Type B pancreatic cell (in vitro differentiated cells): ENCODE measurements at regions not wholly inside any gene's neighbourhood (a gene's known extent, or its start where the extent isn't known, plus 50 kb on each side); places are given as distances from the start of the nearest gene placed in this dataset.

ENCODE experiments used
- DNase-seq: peaks from one replicate; pipeline ENCODE4 v3.0.0; 2021; ENCODE audit warnings: mixed read lengths; ENCODE audit not compliant: unreplicated experiment; ENCODE audit errors: extremely low spot score
- H3K27ac Mint-ChIP-seq: 2 replicates; pipeline ENCODE4 v1.8.0; 2021; ENCODE audit warnings: mild to moderate bottlenecking, mixed read lengths
- H3K27me3 Mint-ChIP-seq: 2 replicates; pipeline ENCODE4 v1.8.0; 2021; ENCODE audit warnings: mixed read lengths
- H3K36me3 Mint-ChIP-seq: 2 replicates; pipeline ENCODE4 v1.8.0; 2021; ENCODE audit warnings: mixed read lengths
- H3K4me1 Mint-ChIP-seq: one replicate; pipeline ENCODE4 v1.8.0; 2021; ENCODE audit warnings: mixed read lengths; ENCODE audit not compliant: unreplicated experiment
- H3K4me3 Mint-ChIP-seq: 2 replicates; pipeline ENCODE4 v1.8.0; 2021; ENCODE audit warnings: mild to moderate bottlenecking, mixed read lengths
- H3K9me3 Mint-ChIP-seq: 2 replicates; pipeline ENCODE4 v1.8.0; 2021; ENCODE audit warnings: mixed read lengths
- CTCF ChIP-seq: fragments of 200-600 bp; sonication (generic); conservative IDR thresholded peaks from 2 replicates; pipeline ENCODE4 v1.5.0; 2021; ENCODE audit warnings: antibody characterized with exemption, mild to moderate bottlenecking

- H3K27ac Mint-ChIP-seq, result no peak overlapping the region
- no peaks in the 10 kb centered on the region for H3K27me3 Mint-ChIP-seq
- H3K9me3 Mint-ChIP-seq, result peaks cover 17% of the 10 kb centered on the region
- H3K4me3 Mint-ChIP-seq, result no peak overlapping the region
- H3K36me3 Mint-ChIP-seq, result peaks cover 3% of the 10 kb centered on the region
- peaks cover 12% of the 10 kb centered on the region for H3K4me1 Mint-ChIP-seq
- TF ChIP-seq CTCF, result no peak
- no peak for DNase-seq
Measured at GRCh38 chr5:54671681-54672080, 154.1 kb downstream of the SNX18 start.

- Mint-ChIP-seq H3K36me3 (peaks cover 3% of the 10 kb centered on the region), H3K9me3 (peaks cover 18% of the 10 kb centered on the region), H3K4me3 (no peak overlapping the region), H3K27me3 (no peaks in the 10 kb centered on the region), H3K4me1 (peaks cover 12% of the 10 kb centered on the region), H3K27ac (peak overlapping the region; percentile 9)
- DNase-seq, result no peak
- TF ChIP-seq CTCF, result no peak
Measured at GRCh38 chr5:54671111-54671531, 153.6 kb downstream of the SNX18 start.

- Mint-ChIP-seq H3K4me3 (no peak overlapping the region), H3K27ac (no peak overlapping the region), H3K4me1 (peaks cover 12% of the 10 kb centered on the region), H3K9me3 (peaks cover 18% of the 10 kb centered on the region), H3K36me3 (peaks cover 3% of the 10 kb centered on the region), H3K27me3 (no peaks in the 10 kb centered on the region)
- DNase-seq, result no peak
- TF ChIP-seq CTCF, result no peak
Measured at GRCh38 chr5:54670281-54670680, 152.7 kb downstream of the SNX18 start.

GRCh38 chr5:54669845-54670244, 152.3 kb downstream of the SNX18 start:
- no peak for DNase-seq
- Mint-ChIP-seq H3K4me1 (peaks cover 12% of the 10 kb centered on the region), H3K27ac (no peak overlapping the region), H3K27me3 (no peaks in the 10 kb centered on the region), H3K9me3 (peaks cover 18% of the 10 kb centered on the region), H3K4me3 (no peak overlapping the region), H3K36me3 (peaks cover 3% of the 10 kb centered on the region)
- no peak for TF ChIP-seq CTCF

GRCh38 chr5:54669285-54669684, 151.7 kb downstream of the SNX18 start:
- Mint-ChIP-seq H3K36me3 (peaks cover 3% of the 10 kb centered on the region), H3K4me3 (no peak overlapping the region), H3K27ac (no peak overlapping the region), H3K4me1 (peaks cover 11% of the 10 kb centered on the region), H3K9me3 (peaks cover 18% of the 10 kb centered on the region), H3K27me3 (no peaks in the 10 kb centered on the region)
- TF ChIP-seq CTCF, result no peak
- no peak for DNase-seq

GRCh38 chr5:54668096-54668495, 150.5 kb downstream of the SNX18 start:
- DNase-seq, result no peak
- Mint-ChIP-seq H3K4me3 (no peak overlapping the region), H3K27ac (no peak overlapping the region), H3K9me3 (peaks cover 18% of the 10 kb centered on the region), H3K36me3 (peaks cover 3% of the 10 kb centered on the region), H3K27me3 (no peaks in the 10 kb centered on the region), H3K4me1 (peaks cover 9% of the 10 kb centered on the region)
- TF ChIP-seq CTCF, result no peak
